Thoracic aorta (tissue), 2 donors: ENCODE measurements at regions not wholly inside any gene's neighbourhood (a gene's known extent, or its start where the extent isn't known, plus 50 kb on each side); places are given as distances from the start of the nearest gene placed in this dataset.

Experiments used
- ATAC-seq: fragments of 150-250 bp; one replicate; pipeline ENCODE4 v1.8.0; 2017; ENCODE audit warnings: low read depth; ENCODE audit not compliant: insufficient number of reproducible peaks, low FRiP score
- DNase-seq: peaks from one replicate; pipeline ENCODE4 v3.0.0-alpha.2; 2020; ENCODE audit warnings: low spot score
- H3K27ac ChIP-seq, 2 donors: fragments of 200-600 bp; sonication (generic); 1 replicate in 1 of 2; 2 replicates in 1 of 2; pipeline ENCODE4 v1.5.1; 2016; ENCODE audit warnings: mild to moderate bottlenecking in 2 of 2, moderate library complexity in 2 of 2
- H3K27me3 ChIP-seq: fragments of 200-600 bp; sonication (generic); replicated peaks from 2 replicates; pipeline ENCODE4 v1.6.0; 2016; ENCODE audit warnings: mild to moderate bottlenecking; ENCODE audit not compliant: insufficient read depth
- H3K36me3 ChIP-seq: fragments of 200-600 bp; sonication (generic); one replicate; pipeline ENCODE4 v1.5.1; 2016
- H3K4me1 ChIP-seq, 2 donors: fragments of 200-600 bp; sonication (generic); 1 replicate in 1 of 2; 2 replicates in 1 of 2; pipeline versions ENCODE4 v1.5.1 to v1.6.0; 2016; ENCODE audit warnings: low read depth in 2 of 2, mild to moderate bottlenecking in 1 of 2; ENCODE audit not compliant: control insufficient read depth in 1 of 2
- H3K4me3 ChIP-seq: fragments of 200-600 bp; sonication (generic); 2 replicates; pipeline ENCODE4 v1.5.1; 2016; ENCODE audit warnings: mild to moderate bottlenecking
- H3K9me3 ChIP-seq: fragments of 200-600 bp; sonication (generic); 2 replicates; pipeline ENCODE4 v1.5.1; 2016
- TF ChIP-seq, protein P1 (sequence below): fragments of 200-600 bp; sonication (generic); IDR thresholded peaks from one replicate; pipeline ENCODE4 v1.5.1; 2019; ENCODE audit warnings: antibody characterized with exemption

DNA sequence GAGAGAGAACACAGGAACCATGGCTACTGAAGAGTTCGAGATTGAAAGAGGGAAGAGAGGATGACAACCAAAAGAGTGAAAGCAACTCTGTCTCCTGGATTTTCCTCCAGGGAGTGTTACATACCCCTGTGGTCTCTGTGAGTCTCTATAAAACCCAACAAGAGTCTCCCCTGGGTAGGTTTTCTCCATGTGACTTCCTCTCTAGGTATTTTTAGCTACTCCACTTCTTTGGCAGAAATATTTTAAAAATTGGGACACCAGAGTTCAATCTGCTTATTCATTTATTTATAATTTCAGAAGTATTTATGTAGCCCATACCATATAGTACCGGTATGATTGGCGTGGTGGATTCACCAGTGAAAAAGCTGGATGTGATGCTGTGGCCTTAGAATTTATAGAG lies 671.7 kb upstream of the NR2F2 start:
- no peaks in the 10 kb centered on the region for H3K36me3 ChIP-seq
- no peaks in the 10 kb centered on the region for H3K9me3 ChIP-seq
- DNase-seq (no peak), ATAC-seq (no peak)
- H3K27me3 ChIP-seq, result no peaks in the 10 kb centered on the region
- no peak overlapping the region for H3K4me3 ChIP-seq
- H3K4me1 ChIP-seq, result peaks cover 0 to 15% of the 10 kb centered on the region in 2 donors
- TF ChIP-seq, protein P1, sequence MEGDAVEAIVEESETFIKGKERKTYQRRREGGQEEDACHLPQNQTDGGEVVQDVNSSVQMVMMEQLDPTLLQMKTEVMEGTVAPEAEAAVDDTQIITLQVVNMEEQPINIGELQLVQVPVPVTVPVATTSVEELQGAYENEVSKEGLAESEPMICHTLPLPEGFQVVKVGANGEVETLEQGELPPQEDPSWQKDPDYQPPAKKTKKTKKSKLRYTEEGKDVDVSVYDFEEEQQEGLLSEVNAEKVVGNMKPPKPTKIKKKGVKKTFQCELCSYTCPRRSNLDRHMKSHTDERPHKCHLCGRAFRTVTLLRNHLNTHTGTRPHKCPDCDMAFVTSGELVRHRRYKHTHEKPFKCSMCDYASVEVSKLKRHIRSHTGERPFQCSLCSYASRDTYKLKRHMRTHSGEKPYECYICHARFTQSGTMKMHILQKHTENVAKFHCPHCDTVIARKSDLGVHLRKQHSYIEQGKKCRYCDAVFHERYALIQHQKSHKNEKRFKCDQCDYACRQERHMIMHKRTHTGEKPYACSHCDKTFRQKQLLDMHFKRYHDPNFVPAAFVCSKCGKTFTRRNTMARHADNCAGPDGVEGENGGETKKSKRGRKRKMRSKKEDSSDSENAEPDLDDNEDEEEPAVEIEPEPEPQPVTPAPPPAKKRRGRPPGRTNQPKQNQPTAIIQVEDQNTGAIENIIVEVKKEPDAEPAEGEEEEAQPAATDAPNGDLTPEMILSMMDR, result no peak
- no peak overlapping the region for H3K27ac ChIP-seq

DNA sequence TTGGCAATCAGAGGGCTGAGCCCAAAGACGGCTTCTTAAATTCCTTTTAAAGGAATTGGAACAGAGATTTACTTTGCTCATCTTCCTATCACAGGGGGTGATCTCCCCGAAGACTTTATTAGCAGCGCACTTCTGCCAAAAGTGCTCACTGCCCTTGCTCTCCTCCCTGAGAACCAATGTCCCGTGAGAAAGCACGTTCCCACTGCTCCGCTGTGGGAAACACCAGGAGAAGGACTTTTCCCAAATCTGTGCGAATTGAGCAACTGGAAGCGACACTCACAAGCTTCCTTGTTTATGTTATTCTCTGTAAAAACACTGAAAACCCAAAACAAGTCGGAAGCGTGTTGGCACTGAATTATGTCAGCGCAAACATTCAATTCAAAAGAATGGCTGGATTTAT lies 670.8 kb upstream of the NR2F2 start:
- DNase-seq, result no peak
- H3K4me1 ChIP-seq, result peaks cover 0 to 15% of the 10 kb centered on the region in 2 donors
- H3K27ac ChIP-seq, result no peak overlapping the region
- no peak for ATAC-seq
- TF ChIP-seq, protein P1, result no peak
- no peaks in the 10 kb centered on the region for H3K36me3 ChIP-seq
- H3K4me3 ChIP-seq, result no peak overlapping the region
- no peaks in the 10 kb centered on the region for H3K9me3 ChIP-seq
- no peaks in the 10 kb centered on the region for H3K27me3 ChIP-seq

GRCh38 chr15:95662638-95663037 lies 667.9 kb upstream of the NR2F2 start:
- no peak overlapping the region for H3K27ac ChIP-seq
- no peak for ATAC-seq

GRCh38 chr15:95663156-95664100 lies 667.1 kb upstream of the NR2F2 start:
- Histone ChIP-seq H3K27ac (no peak overlapping the region), H3K4me1 (peaks cover 2 to 15% of the 10 kb centered on the region in 2 donors), H3K9me3 (no peaks in the 10 kb centered on the region), H3K4me3 (no peak overlapping the region), H3K27me3 (no peaks in the 10 kb centered on the region), H3K36me3 (no peaks in the 10 kb centered on the region)
- ATAC-seq (no peak), DNase-seq (no peak)
- TF ChIP-seq, protein P1, result no peak

More at GRCh38 chr15:95662638-95663037, 667.9 kb upstream of the NR2F2 start:
- Histone ChIP-seq H3K36me3 (no peaks in the 10 kb centered on the region), H3K4me3 (no peak overlapping the region), H3K4me1 (peaks cover under 1 to 15% of the 10 kb centered on the region in 2 donors), H3K9me3 (no peaks in the 10 kb centered on the region), H3K27me3 (no peaks in the 10 kb centered on the region)
- DNase-seq, result no peak
- TF ChIP-seq, protein P1, result no peak

GRCh38 chr15:95664450-95664849 lies 666.0 kb upstream of the NR2F2 start:
- TF ChIP-seq, protein P1, result no peak
- H3K27ac ChIP-seq, result no peak overlapping the region

More at GRCh38 chr15:95664450-95664849, 666.0 kb upstream of the NR2F2 start:
- no peaks in the 10 kb centered on the region for H3K27me3 ChIP-seq
- H3K9me3 ChIP-seq, result no peaks in the 10 kb centered on the region
- H3K4me1 ChIP-seq, result peaks cover 2 to 15% of the 10 kb centered on the region in 2 donors
- H3K4me3 ChIP-seq, result no peak overlapping the region
- DNase-seq (no peak), ATAC-seq (no peak)
- H3K36me3 ChIP-seq, result no peaks in the 10 kb centered on the region
